Gastrocnemius medialis (tissue), 4 donors: ENCODE measurements at regions not wholly inside any gene's neighbourhood (a gene's known extent, or its start where the extent isn't known, plus 50 kb on each side); places are given as distances from the start of the nearest gene placed in this dataset.
"Not testable (repeated sequence)": the region's sequence is repeated elsewhere in the genome, so short reads cannot be mapped to it uniquely, and the experiment has no call there.

Experiments used
- POLR2A ChIP-seq, 2 donors: fragments of 450-650 bp; IDR thresholded peaks; one replicate each; pipeline ENCODE4 v1.6.1; 2017; ENCODE audit warnings: antibody characterized with exemption in 2 of 2, mild to moderate bottlenecking in 2 of 2, moderate library complexity in 2 of 2
- TF ChIP-seq, protein P1 (sequence below), 5 experiments: fragments of 450-650 bp in 3 of 5; fragments of 200-600 bp in 2 of 5; sonication (generic) in 2 of 5; IDR thresholded peaks in 4 of 5; conservative IDR thresholded peaks in 1 of 5; 1 replicate in 4 of 5; 2 replicates in 1 of 5; pipeline ENCODE4 v1.5.1; 2016 to 2019; ENCODE audit warnings: antibody characterized with exemption in 5 of 5, mild to moderate bottlenecking in 3 of 5, moderate library complexity in 3 of 5

DNA sequence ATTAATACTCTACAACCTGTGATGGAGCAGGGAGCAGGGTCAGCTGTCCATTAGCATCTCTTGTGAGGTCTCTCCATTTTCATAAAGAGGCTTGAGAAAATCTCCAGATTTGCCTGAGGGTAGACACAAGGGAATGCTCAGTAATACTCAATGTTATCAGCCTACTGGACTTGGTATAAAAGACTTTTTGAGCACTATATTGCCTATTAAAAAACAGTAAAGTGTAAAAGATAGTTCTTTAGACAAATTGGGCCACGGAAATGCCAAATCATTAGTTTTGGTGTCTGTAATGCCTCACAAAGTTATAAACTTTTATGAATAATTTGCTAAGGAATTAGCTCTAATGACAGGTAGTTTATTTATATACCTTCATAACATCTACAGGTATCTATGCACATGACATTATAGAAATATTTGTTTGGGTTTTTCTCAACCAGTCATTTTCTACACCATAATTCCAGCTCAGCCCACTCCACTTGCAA is 1524.9 kb upstream of the TPTE start:
- not testable (repeated sequence) for TF ChIP-seq POLR2A (IDR thresholded peaks at IDR 0.05)
- TF ChIP-seq, protein P1, sequence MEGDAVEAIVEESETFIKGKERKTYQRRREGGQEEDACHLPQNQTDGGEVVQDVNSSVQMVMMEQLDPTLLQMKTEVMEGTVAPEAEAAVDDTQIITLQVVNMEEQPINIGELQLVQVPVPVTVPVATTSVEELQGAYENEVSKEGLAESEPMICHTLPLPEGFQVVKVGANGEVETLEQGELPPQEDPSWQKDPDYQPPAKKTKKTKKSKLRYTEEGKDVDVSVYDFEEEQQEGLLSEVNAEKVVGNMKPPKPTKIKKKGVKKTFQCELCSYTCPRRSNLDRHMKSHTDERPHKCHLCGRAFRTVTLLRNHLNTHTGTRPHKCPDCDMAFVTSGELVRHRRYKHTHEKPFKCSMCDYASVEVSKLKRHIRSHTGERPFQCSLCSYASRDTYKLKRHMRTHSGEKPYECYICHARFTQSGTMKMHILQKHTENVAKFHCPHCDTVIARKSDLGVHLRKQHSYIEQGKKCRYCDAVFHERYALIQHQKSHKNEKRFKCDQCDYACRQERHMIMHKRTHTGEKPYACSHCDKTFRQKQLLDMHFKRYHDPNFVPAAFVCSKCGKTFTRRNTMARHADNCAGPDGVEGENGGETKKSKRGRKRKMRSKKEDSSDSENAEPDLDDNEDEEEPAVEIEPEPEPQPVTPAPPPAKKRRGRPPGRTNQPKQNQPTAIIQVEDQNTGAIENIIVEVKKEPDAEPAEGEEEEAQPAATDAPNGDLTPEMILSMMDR (IDR thresholded peaks at IDR 0.05 in 4 of 5, conservative IDR thresholded peaks at IDR 0.05 in 1 of 5), result not testable (repeated sequence)
